ENCODE measurements at regions not wholly inside any gene's neighbourhood (a gene's known extent, or its start where the extent isn't known, plus 50 kb on each side); places are given as distances from the start of the nearest gene placed in this dataset.

GRCh38 chr6:63427951-63428350 lies 108.2 kb upstream of the LGSN start:
- Histone ChIP-seq H3K4me1 (ENCODE audit: insufficient read depth, low read length) (no peaks in the 10 kb centered on the region), H3K18ac (ENCODE audit: insufficient read length, low read depth, low read length) (no peak overlapping the region), H3K79me1 (ENCODE audit: insufficient read depth, low read depth, low read length, poor library complexity, severe bottlenecking) (no peaks in the 10 kb centered on the region), H3K23ac (ENCODE audit: insufficient read length, low read depth, low read length) (no peak overlapping the region), H2BK120ac (ENCODE audit: low read depth, low read length, poor library complexity, severe bottlenecking) (no peak overlapping the region), H3K9me3 (ENCODE audit: control insufficient read depth, low read depth, low read length) (no peaks in the 10 kb centered on the region), H3K4me2 (ENCODE audit: insufficient read depth, insufficient read length, low read length) (no peak overlapping the region), H3K56ac (ENCODE audit: insufficient read length, low read depth, low read length) (no peak overlapping the region), H4K5ac (ENCODE audit: insufficient read length, low read depth, low read length) (no peak overlapping the region), H2BK20ac (ENCODE audit: low read depth, low read length, poor library complexity, severe bottlenecking) (no peak overlapping the region), H2BK5ac (ENCODE audit: insufficient read length, low read length) (no peak overlapping the region), H3T11ph (ENCODE audit: low read length) (no peak overlapping the region), H3K4ac (ENCODE audit: low read depth, low read length) (no peak overlapping the region), H3K9ac (ENCODE audit: extremely low read depth, insufficient read length, low read length) (no peak overlapping the region), H2BK12ac (ENCODE audit: insufficient read length, low read depth, low read length) (no peak overlapping the region), H3K14ac (ENCODE audit: insufficient read depth, low read length) (no peak overlapping the region), H4K8ac (replicated peaks; ENCODE audit: insufficient read length, low read depth, low read length) (no peak overlapping the region), H3K23me2 (ENCODE audit: insufficient read length, low read depth, low read length, poor library complexity, severe bottlenecking) (no peaks in the 10 kb centered on the region), H3K27ac (ENCODE audit: insufficient read length, low read depth, low read length) (no peak overlapping the region), H2AFZ (ENCODE audit: low read length) (no peak overlapping the region), H2BK15ac (ENCODE audit: low read depth, low read length) (no peak overlapping the region), H3K79me2 (ENCODE audit: insufficient read depth, low read length) (no peaks in the 10 kb centered on the region), H4K20me1 (ENCODE audit: control insufficient read depth, insufficient read depth, insufficient read length) (no peaks in the 10 kb centered on the region), H4K91ac (ENCODE audit: insufficient read length, low read depth, low read length) (no peak overlapping the region), H3K27me3 (ENCODE audit: insufficient read depth, low read length) (no peaks in the 10 kb centered on the region), H2AK5ac (ENCODE audit: insufficient read length, low read length) (no peak overlapping the region)
- H3K4me3 Mint-ChIP-seq: no peak overlapping the region
- no peaks in the 10 kb centered on the region for H3K36me3 Mint-ChIP-seq (ENCODE audit: insufficient read depth in 1 of 3, low read depth in 3 of 3)
- H3K4me1 Mint-ChIP-seq: no peaks in the 10 kb centered on the region
- no peaks in the 10 kb centered on the region; the same call in 1 of the 2 replicates for H3K27me3 Mint-ChIP-seq (ENCODE audit: low read depth)
- H3K9me3 Mint-ChIP-seq: no peaks in the 10 kb centered on the region; a peak in 1 of 5 replicates
- no CpG with 5 or more reads among the region's 2 CpGs for WGBS (ENCODE audit: extremely low coverage, insufficient read length, low lambda C conversion rate)
- H3K27ac Mint-ChIP-seq: no peak overlapping the region
- TF ChIP-seq CTCF (conservative IDR thresholded peaks at IDR 0.05): no peak
- no peak for DNase-seq

All from H9 (cell line).